Panc1 (cell line): ENCODE measurements at regions not wholly inside any gene's neighbourhood (a gene's known extent, or its start where the extent isn't known, plus 50 kb on each side); places are given as distances from the start of the nearest gene placed in this dataset.
"Not testable (repeated sequence)": the region's sequence is repeated elsewhere in the genome, so short reads cannot be mapped to it uniquely, and the experiment has no call there.

ENCODE experiments used
- ATAC-seq: fragments of 200-7000 bp; cut with Tn5 transposase; 2 replicates; pipeline ENCODE4 v1.9.1; 2020; ENCODE audit warnings: mild to moderate bottlenecking, moderate library complexity
- BruUV-seq: library from RNA; stranded (reverse); fragments of 400-500 nt; replicated peaks from 2 replicates; lab custom pipeline; 2021; lab: Mats Ljungman, UMichigan
- CTCF ChIA-PET: fragments of 300-600 bp; sonication (Branson Sonifier 250); formaldehyde crosslinking; loops from one replicate; lab custom pipeline; 2022; ENCODE audit warnings: antibody characterized with exemption; lab: Charles Lee
- POLR2A ChIA-PET: fragments of 300-600 bp; sonication (Branson Sonifier 250); formaldehyde crosslinking; loops from one replicate; lab custom pipeline; 2022; ENCODE audit warnings: antibody characterized with exemption; lab: Charles Lee
- DNase-seq: peaks from one replicate; pipeline ENCODE4 v3.0.0-alpha.2; 2010; ENCODE audit warnings: low read depth, low spot score
- H3K27ac ChIP-seq: 2 replicates; pipeline ENCODE4 v1.5.1; 2011; ENCODE audit warnings: mild to moderate bottlenecking, low read length, inconsistent platforms
- H3K27me3 ChIP-seq: fragments of 200-500 bp; sonication (Bioruptor generic); 2 replicates; pipeline ENCODE4 v1.6.0; 2014; ENCODE audit warnings: low read length, inconsistent platforms; ENCODE audit not compliant: control insufficient read depth, insufficient read depth
- H3K36me3 ChIP-seq: fragments of 200-500 bp; sonication (Bioruptor generic); 2 replicates; pipeline ENCODE4 v1.5.1; 2014; ENCODE audit warnings: inconsistent platforms, mild to moderate bottlenecking, low read length, moderate library complexity; ENCODE audit not compliant: control insufficient read depth, insufficient read depth
- H3K4me1 ChIP-seq: 2 replicates; pipeline ENCODE4 v1.5.1; 2011; ENCODE audit warnings: inconsistent platforms, mild to moderate bottlenecking, low read length, moderate library complexity; ENCODE audit not compliant: control insufficient read depth, insufficient read depth
- H3K4me3 ChIP-seq, 2 experiments: 2 replicates each; pipeline ENCODE4 v1.5.1; 2011 to 2012; ENCODE audit warnings: low read depth in 2 of 2, low read length in 2 of 2, mild to moderate bottlenecking in 2 of 2, inconsistent platforms in 1 of 2, moderate library complexity in 1 of 2
- H3K9me3 ChIP-seq: fragments of 200-500 bp; sonication (Bioruptor generic); 2 replicates; pipeline ENCODE4 v1.5.1; 2014; ENCODE audit warnings: low read depth, mild to moderate bottlenecking, inconsistent platforms, low read length, moderate library complexity; ENCODE audit not compliant: control insufficient read depth, insufficient read depth
- POLR2AphosphoS5 ChIP-seq: IDR thresholded peaks from 2 replicates; pipeline ENCODE4 v1.6.1; 2012; ENCODE audit warnings: mild to moderate bottlenecking, low read depth, low read length, moderate library complexity
- SIN3A ChIP-seq: IDR thresholded peaks from 2 replicates; pipeline ENCODE4 v1.6.1; 2012; ENCODE audit warnings: low read depth, mild to moderate bottlenecking, low read length, moderate library complexity, borderline replicate concordance; ENCODE audit not compliant: insufficient read depth
- TCF7L2 ChIP-seq: IDR thresholded peaks from 2 replicates; pipeline ENCODE4 v1.6.1; 2011; ENCODE audit warnings: mild to moderate bottlenecking, low read depth, low read length, inconsistent platforms
- in situ Hi-C: cut with HindIII; loops from 2 replicates; pipeline ENCODE4 v1.10.0; 2016; ENCODE audit warnings: low sequenced_read_pairs, low pct_unique_long_range_greater_than_20kb
- intact Hi-C: fragments of 100-400 bp; cut with micrococcal nuclease; formaldehyde crosslinking; loops from one replicate; pipeline ENCODE4 v1.10.0; 2022; ENCODE audit not compliant: unreplicated experiment
- TF ChIP-seq, protein P1 (sequence below), 2 experiments: IDR thresholded peaks; 2 replicates each; pipeline ENCODE4 v1.6.1; 2011 to 2012; ENCODE audit warnings: low read depth in 2 of 2, control low read depth in 1 of 2, low read length in 1 of 2, mild to moderate bottlenecking in 1 of 2, moderate library complexity in 1 of 2; ENCODE audit not compliant: insufficient read depth in 1 of 2
- TF ChIP-seq, protein P2 (sequence below): fragments of 450-650 bp; IDR thresholded peaks from 2 replicates; pipeline ENCODE4 v1.5.1; 2017; ENCODE audit warnings: mild to moderate bottlenecking

GRCh38 chr3:16012086-16012485 is 162.4 kb upstream of the GALNT15 start:
- intact Hi-C loops (no loop called here), in situ Hi-C loops (no loop called here)
- Histone ChIP-seq H3K27me3 (no peaks in the 10 kb centered on the region), H3K4me3 (no peak overlapping the region), H3K4me1 (no peaks in the 10 kb centered on the region), H3K36me3 (no peaks in the 10 kb centered on the region), H3K9me3 (no peaks in the 10 kb centered on the region), H3K27ac (no peak overlapping the region)
- no peak for TF ChIP-seq POLR2AphosphoS5
- ChIA-PET CTCF (no interaction called here), POLR2A (no interaction called here)
- no TSS peak for BruUV-seq
- no peak for ATAC-seq
- DNase-seq = no peak

DNA sequence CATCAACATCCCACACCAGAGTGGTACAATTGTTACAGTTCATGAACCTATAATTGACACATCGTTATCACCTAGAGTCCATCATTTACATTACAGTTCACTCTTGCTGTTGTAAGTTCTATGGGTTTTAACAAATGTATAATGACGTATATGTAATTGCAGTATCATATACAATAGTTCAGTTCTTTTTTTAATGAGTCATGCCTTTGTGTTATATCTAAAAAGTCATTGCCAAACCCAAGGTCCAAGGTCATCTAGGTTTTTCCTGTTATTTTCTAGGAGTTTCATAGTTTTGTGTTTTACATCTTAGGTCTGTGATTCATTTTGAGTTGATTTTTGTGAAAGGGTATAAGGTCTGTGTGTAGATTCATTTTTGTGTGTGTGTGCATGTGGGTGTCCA is 160.9 kb upstream of the GALNT15 start:
- in situ Hi-C loops = no loop called here
- Histone ChIP-seq H3K27ac (no peak overlapping the region), H3K4me1 (no peaks in the 10 kb centered on the region), H3K36me3 (no peaks in the 10 kb centered on the region), H3K4me3 (no peak overlapping the region), H3K9me3 (no peaks in the 10 kb centered on the region), H3K27me3 (no peaks in the 10 kb centered on the region)
- ATAC-seq (no peak), DNase-seq (no peak)
- CTCF ChIA-PET = no interaction called here
- intact Hi-C loops = no loop called here
- POLR2A ChIA-PET = no interaction called here
- TF ChIP-seq POLR2AphosphoS5 (no peak), SIN3A (no peak), TCF7L2 (no peak)
- TF ChIP-seq, protein P1, sequence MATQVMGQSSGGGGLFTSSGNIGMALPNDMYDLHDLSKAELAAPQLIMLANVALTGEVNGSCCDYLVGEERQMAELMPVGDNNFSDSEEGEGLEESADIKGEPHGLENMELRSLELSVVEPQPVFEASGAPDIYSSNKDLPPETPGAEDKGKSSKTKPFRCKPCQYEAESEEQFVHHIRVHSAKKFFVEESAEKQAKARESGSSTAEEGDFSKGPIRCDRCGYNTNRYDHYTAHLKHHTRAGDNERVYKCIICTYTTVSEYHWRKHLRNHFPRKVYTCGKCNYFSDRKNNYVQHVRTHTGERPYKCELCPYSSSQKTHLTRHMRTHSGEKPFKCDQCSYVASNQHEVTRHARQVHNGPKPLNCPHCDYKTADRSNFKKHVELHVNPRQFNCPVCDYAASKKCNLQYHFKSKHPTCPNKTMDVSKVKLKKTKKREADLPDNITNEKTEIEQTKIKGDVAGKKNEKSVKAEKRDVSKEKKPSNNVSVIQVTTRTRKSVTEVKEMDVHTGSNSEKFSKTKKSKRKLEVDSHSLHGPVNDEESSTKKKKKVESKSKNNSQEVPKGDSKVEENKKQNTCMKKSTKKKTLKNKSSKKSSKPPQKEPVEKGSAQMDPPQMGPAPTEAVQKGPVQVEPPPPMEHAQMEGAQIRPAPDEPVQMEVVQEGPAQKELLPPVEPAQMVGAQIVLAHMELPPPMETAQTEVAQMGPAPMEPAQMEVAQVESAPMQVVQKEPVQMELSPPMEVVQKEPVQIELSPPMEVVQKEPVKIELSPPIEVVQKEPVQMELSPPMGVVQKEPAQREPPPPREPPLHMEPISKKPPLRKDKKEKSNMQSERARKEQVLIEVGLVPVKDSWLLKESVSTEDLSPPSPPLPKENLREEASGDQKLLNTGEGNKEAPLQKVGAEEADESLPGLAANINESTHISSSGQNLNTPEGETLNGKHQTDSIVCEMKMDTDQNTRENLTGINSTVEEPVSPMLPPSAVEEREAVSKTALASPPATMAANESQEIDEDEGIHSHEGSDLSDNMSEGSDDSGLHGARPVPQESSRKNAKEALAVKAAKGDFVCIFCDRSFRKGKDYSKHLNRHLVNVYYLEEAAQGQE (IDR thresholded peaks at IDR 0.05; ENCODE audit: insufficient read depth in 1 of 2, low read depth in 2 of 2, low read length in 1 of 2) = no peak
- TF ChIP-seq, protein P2, sequence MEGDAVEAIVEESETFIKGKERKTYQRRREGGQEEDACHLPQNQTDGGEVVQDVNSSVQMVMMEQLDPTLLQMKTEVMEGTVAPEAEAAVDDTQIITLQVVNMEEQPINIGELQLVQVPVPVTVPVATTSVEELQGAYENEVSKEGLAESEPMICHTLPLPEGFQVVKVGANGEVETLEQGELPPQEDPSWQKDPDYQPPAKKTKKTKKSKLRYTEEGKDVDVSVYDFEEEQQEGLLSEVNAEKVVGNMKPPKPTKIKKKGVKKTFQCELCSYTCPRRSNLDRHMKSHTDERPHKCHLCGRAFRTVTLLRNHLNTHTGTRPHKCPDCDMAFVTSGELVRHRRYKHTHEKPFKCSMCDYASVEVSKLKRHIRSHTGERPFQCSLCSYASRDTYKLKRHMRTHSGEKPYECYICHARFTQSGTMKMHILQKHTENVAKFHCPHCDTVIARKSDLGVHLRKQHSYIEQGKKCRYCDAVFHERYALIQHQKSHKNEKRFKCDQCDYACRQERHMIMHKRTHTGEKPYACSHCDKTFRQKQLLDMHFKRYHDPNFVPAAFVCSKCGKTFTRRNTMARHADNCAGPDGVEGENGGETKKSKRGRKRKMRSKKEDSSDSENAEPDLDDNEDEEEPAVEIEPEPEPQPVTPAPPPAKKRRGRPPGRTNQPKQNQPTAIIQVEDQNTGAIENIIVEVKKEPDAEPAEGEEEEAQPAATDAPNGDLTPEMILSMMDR = no peak
- BruUV-seq = no TSS peak

DNA sequence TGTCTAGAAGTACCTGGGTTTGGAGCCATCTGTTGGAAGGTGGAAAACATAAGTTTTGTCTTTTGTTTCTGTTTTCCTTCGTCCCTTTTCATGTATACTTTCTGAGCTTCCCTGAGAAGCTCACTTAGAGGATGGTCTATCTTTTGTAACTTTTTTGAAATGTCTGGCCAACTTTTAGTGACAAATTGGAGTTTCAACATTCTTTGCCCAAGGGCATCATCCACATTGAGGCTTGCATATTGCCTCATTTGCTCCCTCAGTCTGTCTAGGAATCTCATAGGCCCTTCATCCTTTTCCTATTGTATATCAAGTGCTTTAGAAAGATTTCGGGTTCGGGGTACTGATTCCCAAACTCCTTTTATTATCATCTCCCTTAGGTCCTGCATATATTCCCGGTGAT is 152.7 kb upstream of the GALNT15 start:
- CTCF ChIA-PET, BruUV-seq, H3K9me3 ChIP-seq, H3K4me1 ChIP-seq, DNase-seq, POLR2A ChIA-PET, H3K36me3 ChIP-seq, H3K27ac ChIP-seq, ATAC-seq, H3K4me3 ChIP-seq, H3K27me3 ChIP-seq, intact Hi-C loops, in situ Hi-C loops: not testable (repeated sequence)

- H3K27ac ChIP-seq, H3K4me3 ChIP-seq, BruUV-seq, DNase-seq, POLR2A ChIA-PET, intact Hi-C loops, H3K9me3 ChIP-seq, H3K36me3 ChIP-seq, in situ Hi-C loops, H3K27me3 ChIP-seq, CTCF ChIA-PET, ATAC-seq, H3K4me1 ChIP-seq: not testable (repeated sequence)
Measured at GRCh38 chr3:16023881-16024280, 150.6 kb upstream of the GALNT15 start.
